ENCODE measurements at regions not wholly inside any gene's neighbourhood (a gene's known extent, or its start where the extent isn't known, plus 50 kb on each side); places are given as distances from the start of the nearest gene placed in this dataset.

- no peaks in the 10 kb centered on the region for H3K27me3 ChIP-seq (ENCODE audit: insufficient read depth, low read length)
- no peak overlapping the region for H3K27ac ChIP-seq (ENCODE audit: insufficient read length, low read depth, low read length)
- no peaks in the 10 kb centered on the region for H3K23me2 ChIP-seq (ENCODE audit: insufficient read length, low read depth, low read length, poor library complexity, severe bottlenecking)
Observed at GRCh38 chr12:107594995-107595394, 90.6 kb upstream of the PWP1 start.

More at GRCh38 chr12:107594995-107595394, 90.6 kb upstream of the PWP1 start:
- H3K18ac ChIP-seq (ENCODE audit: insufficient read length, low read depth, low read length) = no peak overlapping the region
- H3K4ac ChIP-seq (ENCODE audit: low read depth, low read length) = no peak overlapping the region
- Mint-ChIP-seq H3K27ac (no peak overlapping the region), H3K4me1 (no peaks in the 10 kb centered on the region), H3K36me3 (ENCODE audit: insufficient read depth in 1 of 3, low read depth in 3 of 3) (no peaks in the 10 kb centered on the region; a peak in 2 of 7 replicates), H3K27me3 (ENCODE audit: low read depth) (no peaks in the 10 kb centered on the region; the same call in 1 of the 2 replicates), H3K4me3 (no peak overlapping the region), H3K9me3 (peaks cover 9 to 14% of the 10 kb centered on the region in 2 experiments; a peak in 4 of 5 replicates)
- no peaks in the 10 kb centered on the region for H4K20me1 ChIP-seq (ENCODE audit: control insufficient read depth, insufficient read depth, insufficient read length)
- WGBS (ENCODE audit: extremely low coverage, insufficient read length, low lambda C conversion rate) = no CpG with 5 or more reads among the region's 3 CpGs
- H2BK120ac ChIP-seq (ENCODE audit: low read depth, low read length, poor library complexity, severe bottlenecking) = no peak overlapping the region
- H2BK20ac ChIP-seq (ENCODE audit: low read depth, low read length, poor library complexity, severe bottlenecking) = no peak overlapping the region
- no peaks in the 10 kb centered on the region for H3K79me2 ChIP-seq (ENCODE audit: insufficient read depth, low read length)
- no peak overlapping the region for H4K5ac ChIP-seq (ENCODE audit: insufficient read length, low read depth, low read length)
- no peak overlapping the region for H2AFZ ChIP-seq (ENCODE audit: low read length)
- H2AK5ac ChIP-seq (ENCODE audit: insufficient read length, low read length) = no peak overlapping the region
- H2BK15ac ChIP-seq (ENCODE audit: low read depth, low read length) = no peak overlapping the region
- no peak overlapping the region for H2BK12ac ChIP-seq (ENCODE audit: insufficient read length, low read depth, low read length)
- H3K9ac ChIP-seq (ENCODE audit: extremely low read depth, insufficient read length, low read length) = no peak overlapping the region
- H3T11ph ChIP-seq (ENCODE audit: low read length) = no peak overlapping the region
- H4K91ac ChIP-seq (ENCODE audit: insufficient read length, low read depth, low read length) = no peak overlapping the region
- H3K4me2 ChIP-seq (ENCODE audit: insufficient read depth, insufficient read length, low read length) = no peak overlapping the region
- H3K79me1 ChIP-seq (ENCODE audit: insufficient read depth, low read depth, low read length, poor library complexity, severe bottlenecking) = no peaks in the 10 kb centered on the region
- no peak overlapping the region for H4K8ac ChIP-seq (replicated peaks; ENCODE audit: insufficient read length, low read depth, low read length)
- no peak overlapping the region for H2BK5ac ChIP-seq (ENCODE audit: insufficient read length, low read length)
- DNase-seq = no peak
- TF ChIP-seq CTCF (conservative IDR thresholded peaks at IDR 0.05) = no peak
- H3K56ac ChIP-seq (ENCODE audit: insufficient read length, low read depth, low read length) = no peak overlapping the region
- H3K9me3 ChIP-seq (ENCODE audit: control insufficient read depth, low read depth, low read length) = no peaks in the 10 kb centered on the region
- no peak overlapping the region for H3K23ac ChIP-seq (ENCODE audit: insufficient read length, low read depth, low read length)
- H3K4me1 ChIP-seq (ENCODE audit: insufficient read depth, low read length) = no peaks in the 10 kb centered on the region
- H3K14ac ChIP-seq (ENCODE audit: insufficient read depth, low read length) = no peak overlapping the region

All from H9 (cell line).